Activated CD4-positive, CD25-positive, alpha-beta regulatory T cell treated with anti-CD3 and anti-CD28 coated beads, Interleukin-2, amount 50 U/mL, for 24 hours (primary cell): ENCODE measurements at regions not wholly inside any gene's neighbourhood (a gene's known extent, or its start where the extent isn't known, plus 50 kb on each side); places are given as distances from the start of the nearest gene placed in this dataset.

Experiments
- ATAC-seq, 2 donors: fragments of 150-1000 bp; cut with Tn5 transposase; one replicate each; pipeline ENCODE4 v1.10.0; 2021; ENCODE audit warnings: mild to moderate bottlenecking in 1 of 2, moderate library complexity in 1 of 2

GRCh38 chr7:95662987-95663386 lies 66.7 kb upstream of the PDK4 start:
- ATAC-seq = no peak

DNA sequence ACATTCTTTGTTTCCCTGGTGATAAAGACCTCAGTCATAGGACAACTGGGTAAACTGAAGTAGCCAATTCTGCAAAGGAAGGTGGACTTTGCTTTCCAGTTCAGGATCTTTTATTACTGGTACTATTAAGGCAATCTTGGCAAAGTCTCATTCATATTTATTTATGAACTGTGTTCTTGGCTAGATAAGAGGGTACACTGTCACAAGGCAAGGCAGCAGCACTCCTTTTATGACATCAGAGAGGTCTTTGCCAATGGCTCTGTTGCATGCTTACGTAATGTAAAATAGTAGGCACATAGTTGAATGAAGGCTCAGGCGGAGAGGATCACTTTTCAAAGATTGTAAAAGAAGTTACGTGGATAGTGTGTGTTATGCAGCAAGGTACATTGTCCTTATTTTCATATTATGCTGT lies 63.7 kb upstream of the PDK4 start:
- no peak for ATAC-seq

GRCh38 chr7:95658676-95659075 lies 62.4 kb upstream of the PDK4 start:
- no peak for ATAC-seq

GRCh38 chr7:95649546-95649945 lies 53.2 kb upstream of the PDK4 start:
- no peak for ATAC-seq

- ATAC-seq = no peak
Observed at GRCh38 chr7:95646350-95646749, 50.0 kb upstream of the PDK4 start.
